Muscle of leg (tissue), 3 donors: ENCODE measurements at regions not wholly inside any gene's neighbourhood (a gene's known extent, or its start where the extent isn't known, plus 50 kb on each side); places are given as distances from the start of the nearest gene placed in this dataset.
A peak's percentile ranks its signal among the peaks of the same experiment; 100 is the strongest.
"Not testable (repeated sequence)": the region's sequence is repeated elsewhere in the genome, so short reads cannot be mapped to it uniquely, and the experiment has no call there.

Experiments used
- DNase-seq: peaks from one replicate; pipeline ENCODE4 v3.0.0; 2013
- H3K27ac ChIP-seq: one replicate; pipeline ENCODE4 v1.5.1; 2013; ENCODE audit warnings: mild to moderate bottlenecking, low read length, control low read depth
- H3K27me3 ChIP-seq: one replicate; pipeline ENCODE4 v1.6.1; 2013; ENCODE audit warnings: low read length; ENCODE audit not compliant: control insufficient read depth, insufficient read depth
- H3K36me3 ChIP-seq: one replicate; pipeline ENCODE4 v1.6.1; 2013; ENCODE audit warnings: low read length; ENCODE audit not compliant: control insufficient read depth, insufficient read depth
- H3K4me1 ChIP-seq: one replicate; pipeline ENCODE4 v1.6.1; 2013; ENCODE audit warnings: low read length; ENCODE audit not compliant: control insufficient read depth, insufficient read depth
- H3K4me3 ChIP-seq: one replicate; pipeline ENCODE4 v1.5.1; 2013; ENCODE audit warnings: low read length, control low read depth
- H3K9me3 ChIP-seq: replicated peaks from 2 replicates; pipeline ENCODE4 v1.6.1; 2013; ENCODE audit warnings: low read depth, low read length; ENCODE audit not compliant: control insufficient read depth
- WGBS: methylation state at CpG from one replicate; pipeline ENCODE4 v1.1.5; 2013; ENCODE audit warnings: missing lambda C conversion rate; ENCODE audit not compliant: insufficient coverage; 5-methylcytosine and 5-hydroxymethylcytosine counted together

DNA sequence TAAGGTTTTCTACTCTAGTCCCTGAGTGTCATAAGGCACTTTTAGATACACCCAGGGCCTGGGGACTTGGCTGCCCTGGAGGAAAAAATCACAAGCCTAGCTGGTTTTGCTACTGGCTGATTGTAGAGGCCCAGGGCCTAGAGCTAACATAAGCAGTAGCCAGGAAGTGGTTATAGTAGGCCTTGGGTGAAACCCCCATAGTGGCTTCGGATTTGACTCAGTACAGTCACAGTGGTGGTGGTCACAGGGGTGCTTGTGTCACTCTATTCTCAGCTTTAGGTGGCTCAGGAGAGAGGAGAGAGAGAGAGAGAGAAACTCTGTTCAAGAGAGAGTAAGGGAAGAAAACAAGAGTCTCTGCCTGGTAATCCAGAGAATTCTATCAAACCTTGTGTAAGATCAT, 194.5 kb upstream of the EDA2R start:
- DNase-seq = no peak
- Histone ChIP-seq H3K9me3 (peaks cover 17% of the 10 kb centered on the region), H3K27me3 (no peaks in the 10 kb centered on the region), H3K4me1 (no peaks in the 10 kb centered on the region), H3K4me3 (no peak overlapping the region), H3K27ac (no peak overlapping the region), H3K36me3 (no peaks in the 10 kb centered on the region)
- 67% methylated on average over 1 of the region's 1 CpG for WGBS

DNA sequence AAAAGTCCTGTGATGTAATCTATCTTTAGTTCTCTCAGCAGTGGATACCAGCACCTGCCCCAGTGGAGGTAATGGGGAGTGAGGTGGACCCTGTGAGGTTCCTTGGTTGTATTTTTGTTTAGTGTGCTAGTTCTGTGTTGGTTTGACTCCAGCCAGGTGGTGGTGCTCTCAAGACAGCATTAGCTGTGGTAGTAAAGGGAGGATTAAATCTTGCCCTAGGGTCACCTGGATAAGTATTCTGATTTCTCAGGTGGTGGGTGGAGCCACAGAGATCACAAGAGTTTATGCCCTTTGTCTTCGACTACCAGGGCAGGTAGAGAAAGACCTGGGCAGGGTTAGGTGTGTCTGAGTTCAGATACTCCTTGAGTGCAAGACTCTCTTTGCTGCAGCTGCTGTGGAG, 176.3 kb upstream of the EDA2R start:
- H3K27ac ChIP-seq = no peak overlapping the region
- H3K36me3 ChIP-seq = no peaks in the 10 kb centered on the region
- no peaks in the 10 kb centered on the region for H3K4me1 ChIP-seq
- WGBS = 57% methylated on average over 1 of the region's 1 CpG
- H3K4me3 ChIP-seq = no peak overlapping the region
- no peak for DNase-seq
- peaks cover 4% of the 10 kb centered on the region for H3K9me3 ChIP-seq
- H3K27me3 ChIP-seq = no peaks in the 10 kb centered on the region

DNA sequence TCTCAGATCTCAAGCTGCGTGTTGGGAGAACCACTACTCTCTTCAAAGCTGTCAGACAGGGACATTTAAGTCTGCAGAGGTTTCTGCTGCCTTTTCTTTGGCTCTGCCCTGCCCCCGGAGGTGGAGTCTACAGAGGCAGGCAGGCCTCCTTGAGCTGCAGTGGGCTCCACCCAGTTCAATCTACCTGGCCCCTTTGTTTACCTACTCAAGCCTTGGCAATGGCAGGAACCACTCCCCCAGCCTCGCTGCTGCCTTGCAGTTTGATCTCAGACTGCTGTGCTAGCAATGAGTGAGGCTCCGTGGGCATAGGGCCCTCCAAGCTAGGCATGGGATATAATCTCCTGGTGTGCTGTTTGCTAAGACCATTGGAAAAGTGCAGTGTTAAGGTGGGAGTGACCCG, 155.6 kb upstream of the EDA2R start:
- not testable (repeated sequence) for DNase-seq, H3K9me3 ChIP-seq, H3K4me1 ChIP-seq, H3K36me3 ChIP-seq, H3K27me3 ChIP-seq, H3K27ac ChIP-seq, H3K4me3 ChIP-seq
- 69% methylated on average over 5 of the region's 5 CpGs for WGBS

DNA sequence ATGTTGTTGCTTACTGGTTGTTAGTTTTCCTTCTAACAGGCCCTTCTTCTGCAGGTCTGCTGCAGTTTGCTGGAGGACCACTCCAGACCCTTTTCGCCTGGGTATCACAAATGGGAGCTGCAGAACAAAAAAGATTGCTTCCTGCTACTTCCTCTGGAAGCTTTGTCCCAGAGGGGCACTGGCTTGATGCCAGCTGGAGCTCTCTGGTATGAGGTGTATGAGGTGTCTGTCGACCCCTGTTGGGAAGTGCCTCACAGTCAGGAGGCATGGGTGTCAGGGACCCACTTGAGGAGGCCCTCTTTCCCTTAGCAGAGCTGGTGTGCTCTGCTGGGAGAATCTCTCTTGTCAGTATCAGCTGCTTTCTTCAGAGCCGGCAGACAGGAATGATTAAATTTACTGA, 127.4 kb upstream of the EDA2R start:
- no peaks in the 10 kb centered on the region for H3K36me3 ChIP-seq
- H3K27me3 ChIP-seq = no peaks in the 10 kb centered on the region
- no peak for DNase-seq
- no peak overlapping the region for H3K27ac ChIP-seq
- WGBS = 54% methylated on average over 3 of the region's 3 CpGs
- H3K4me3 ChIP-seq = no peak overlapping the region
- peaks cover 2% of the 10 kb centered on the region for H3K9me3 ChIP-seq
- H3K4me1 ChIP-seq = no peaks in the 10 kb centered on the region

DNA sequence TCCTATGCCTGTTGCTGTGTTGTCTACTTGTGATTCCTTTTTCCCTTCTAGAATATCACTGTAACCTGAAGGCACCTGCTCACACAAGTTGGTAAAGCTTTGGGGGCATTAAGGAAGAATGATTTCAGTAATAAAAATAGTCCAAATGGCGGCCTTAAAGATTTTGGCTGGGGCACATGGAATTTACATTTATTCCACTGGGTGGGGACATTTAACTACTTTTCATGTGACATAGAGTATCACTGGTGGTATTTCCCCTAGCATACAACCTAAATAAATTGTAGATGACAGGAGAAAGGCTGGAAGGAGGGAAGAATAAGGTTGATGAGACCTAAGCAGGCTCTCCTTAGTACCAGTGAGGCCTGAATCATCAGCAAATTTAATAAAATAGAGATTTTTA, 121.8 kb upstream of the EDA2R start:
- no peak overlapping the region for H3K4me3 ChIP-seq
- no peaks in the 10 kb centered on the region for H3K36me3 ChIP-seq
- no peaks in the 10 kb centered on the region for H3K9me3 ChIP-seq
- H3K4me1 ChIP-seq = no peaks in the 10 kb centered on the region
- no peaks in the 10 kb centered on the region for H3K27me3 ChIP-seq
- WGBS = no CpG with 5 or more reads among the region's 1 CpG
- H3K27ac ChIP-seq = no peak overlapping the region
- DNase-seq = peak; percentile 6

DNA sequence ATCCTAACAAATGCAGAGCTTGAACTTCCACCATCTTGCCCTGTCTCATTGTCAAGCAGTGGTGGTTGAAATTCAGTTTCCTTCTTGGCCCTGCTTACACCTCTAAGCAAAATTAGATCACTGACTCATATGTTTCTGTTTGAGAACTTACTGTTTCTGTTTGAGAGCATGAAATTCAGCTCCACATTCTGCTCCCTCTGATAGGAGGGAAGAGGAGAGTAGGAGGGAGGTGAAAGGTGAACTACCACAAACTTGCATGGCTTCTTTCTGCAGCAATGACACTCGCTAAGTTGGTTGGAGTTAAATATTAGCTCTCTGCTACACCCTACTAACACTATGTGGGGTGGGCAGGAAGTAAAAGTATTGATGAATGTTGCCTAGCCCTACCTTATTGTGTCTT, 117.8 kb upstream of the EDA2R start:
- no peaks in the 10 kb centered on the region for H3K27me3 ChIP-seq
- no peaks in the 10 kb centered on the region for H3K4me1 ChIP-seq
- H3K9me3 ChIP-seq = no peaks in the 10 kb centered on the region
- H3K36me3 ChIP-seq = no peaks in the 10 kb centered on the region
- DNase-seq = no peak
- H3K27ac ChIP-seq = no peak overlapping the region
- no CpG with 5 or more reads among the region's 1 CpG for WGBS
- H3K4me3 ChIP-seq = no peak overlapping the region

DNA sequence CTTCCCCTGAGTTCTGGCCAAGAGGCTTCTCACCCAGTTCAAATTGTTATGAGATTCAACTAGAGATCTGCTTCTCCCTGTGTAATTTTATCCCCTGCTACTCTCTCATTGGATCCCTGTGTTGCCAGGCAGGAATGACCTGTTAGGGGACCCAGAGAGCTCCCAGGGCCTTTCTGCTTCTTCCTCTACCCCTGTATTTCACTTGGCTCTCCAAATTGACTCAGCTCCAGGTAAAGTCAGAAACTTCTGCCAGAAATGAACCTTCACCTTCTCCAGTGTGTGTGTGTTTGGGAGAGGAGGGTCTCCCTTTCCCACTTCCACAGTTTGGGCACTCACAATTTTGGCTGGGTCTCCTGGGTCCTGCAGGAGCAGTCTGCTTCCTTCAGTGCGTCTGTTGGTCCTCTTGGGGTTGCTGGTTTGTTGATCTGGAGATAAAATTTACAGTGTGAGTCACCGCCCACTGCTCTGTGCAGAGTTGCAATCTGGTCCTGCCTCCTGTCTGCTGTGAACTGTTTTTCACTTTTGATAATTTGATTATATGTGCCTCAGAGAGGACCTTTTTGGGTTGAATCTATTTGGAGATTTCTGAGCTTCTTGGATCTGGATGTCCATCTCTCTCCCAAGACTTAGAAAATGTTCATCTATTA, 112.4 kb upstream of the EDA2R start:
- Histone ChIP-seq H3K27me3 (no peaks in the 10 kb centered on the region), H3K9me3 (peaks cover 3% of the 10 kb centered on the region), H3K36me3 (no peaks in the 10 kb centered on the region), H3K27ac (no peak overlapping the region), H3K4me3 (no peak overlapping the region), H3K4me1 (no peaks in the 10 kb centered on the region)
- DNase-seq = no peak
- WGBS = no CpG with 5 or more reads among the region's 2 CpGs

DNA sequence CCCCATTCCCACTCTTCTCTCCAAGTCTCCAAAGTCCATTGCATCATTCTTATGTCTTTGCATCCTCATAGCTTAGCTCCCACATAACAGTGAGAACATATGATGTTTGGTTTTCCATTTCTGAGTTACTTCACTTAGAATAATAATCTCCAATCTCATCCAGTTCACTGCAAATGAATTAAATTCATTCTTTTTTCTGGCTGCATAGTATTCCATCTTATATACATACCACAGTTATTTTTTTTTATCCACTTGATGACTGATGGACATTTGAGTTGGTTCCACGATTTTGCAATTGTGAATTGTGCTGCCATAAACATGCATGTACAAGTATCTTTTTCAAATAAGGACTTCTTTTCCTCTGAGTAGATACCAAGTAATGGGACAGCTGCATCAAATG, 105.6 kb upstream of the EDA2R start:
- DNase-seq, H3K36me3 ChIP-seq, H3K27ac ChIP-seq, H3K9me3 ChIP-seq, H3K4me1 ChIP-seq, H3K27me3 ChIP-seq, H3K4me3 ChIP-seq: not testable (repeated sequence)
- WGBS = no CpG with 5 or more reads among the region's 1 CpG

DNA sequence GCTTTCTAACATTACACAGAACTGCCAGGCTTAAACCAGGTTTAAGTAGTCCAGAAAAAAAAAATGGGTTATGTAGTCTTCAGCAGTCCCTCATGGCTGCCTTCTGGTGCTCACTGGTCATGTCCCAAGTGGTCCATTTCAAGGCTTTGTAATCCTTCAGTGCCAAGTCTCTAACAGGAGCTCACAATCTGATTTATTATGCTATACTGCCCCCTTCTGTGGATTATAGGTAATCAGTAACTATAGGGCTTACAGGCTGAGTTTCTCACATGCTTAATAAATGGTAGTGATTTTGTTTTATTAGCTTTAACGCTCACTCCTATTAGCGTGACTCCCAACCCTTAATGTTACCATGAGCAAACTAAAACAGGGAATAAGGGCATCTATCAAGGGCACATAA, 92.5 kb upstream of the EDA2R start:
- Histone ChIP-seq H3K27ac (no peak overlapping the region), H3K4me3 (no peak overlapping the region), H3K4me1 (no peaks in the 10 kb centered on the region), H3K36me3 (no peaks in the 10 kb centered on the region), H3K9me3 (no peaks in the 10 kb centered on the region), H3K27me3 (no peaks in the 10 kb centered on the region)
- no CpG with 5 or more reads among the region's 2 CpGs for WGBS
- DNase-seq = peak; percentile 22

DNA sequence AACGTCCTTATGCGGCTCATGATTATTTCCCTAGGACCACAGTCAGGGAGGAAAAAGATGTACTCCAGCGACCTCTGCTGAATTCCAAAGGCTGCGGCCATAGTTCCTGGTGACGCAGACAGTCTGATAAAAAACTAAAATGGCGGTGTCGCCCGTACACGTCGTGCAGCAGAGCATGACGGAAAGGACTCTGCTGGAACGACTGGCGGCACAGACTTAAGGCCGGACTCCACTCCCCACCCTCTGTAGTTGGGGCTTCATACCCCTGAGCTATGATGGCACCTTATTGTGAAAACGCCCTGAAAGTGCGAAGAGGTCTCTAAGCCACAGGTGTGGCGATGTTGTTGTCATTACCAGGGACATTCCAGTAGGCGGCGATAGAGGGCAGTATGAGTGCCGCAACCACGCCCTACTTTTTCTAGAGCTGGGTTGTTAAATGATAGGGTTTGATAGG, 90.0 kb upstream of the EDA2R start:
- no peak overlapping the region for H3K27ac ChIP-seq
- H3K27me3 ChIP-seq = no peaks in the 10 kb centered on the region
- H3K9me3 ChIP-seq = no peaks in the 10 kb centered on the region
- no peaks in the 10 kb centered on the region for H3K36me3 ChIP-seq
- peak; percentile 65 for DNase-seq
- WGBS = 26% methylated on average over 18 of the region's 21 CpGs
- no peaks in the 10 kb centered on the region for H3K4me1 ChIP-seq
- H3K4me3 ChIP-seq = peak overlapping the region; percentile 20

DNA sequence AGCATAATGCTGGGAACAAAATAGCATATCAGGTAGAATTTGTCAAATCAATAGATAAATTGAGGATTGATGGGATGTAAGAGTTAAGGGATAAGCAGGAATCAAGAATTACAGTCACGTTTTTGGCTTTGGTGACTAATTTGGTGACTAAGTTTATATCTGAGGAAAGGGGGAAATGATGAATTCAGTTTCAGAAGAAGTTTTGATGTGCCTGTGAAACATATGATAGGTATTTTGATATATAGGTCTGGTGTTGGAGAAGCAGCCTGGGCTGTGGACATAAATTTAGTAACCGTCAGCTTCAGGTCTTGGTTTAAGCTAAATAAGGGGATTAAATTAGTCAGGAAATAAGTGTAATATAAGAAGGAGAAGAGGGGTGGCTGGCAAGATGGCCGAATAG, 79.0 kb upstream of the EDA2R start:
- WGBS = 58% methylated on average over 2 of the region's 3 CpGs
- H3K4me1 ChIP-seq = no peaks in the 10 kb centered on the region
- H3K4me3 ChIP-seq = no peak overlapping the region
- no peaks in the 10 kb centered on the region for H3K27me3 ChIP-seq
- no peak overlapping the region for H3K27ac ChIP-seq
- no peak for DNase-seq
- no peaks in the 10 kb centered on the region for H3K36me3 ChIP-seq
- H3K9me3 ChIP-seq = no peaks in the 10 kb centered on the region
